ENCODE measurements at regions not wholly inside any gene's neighbourhood (a gene's known extent, or its start where the extent isn't known, plus 50 kb on each side); places are given as distances from the start of the nearest gene placed in this dataset.

DNA sequence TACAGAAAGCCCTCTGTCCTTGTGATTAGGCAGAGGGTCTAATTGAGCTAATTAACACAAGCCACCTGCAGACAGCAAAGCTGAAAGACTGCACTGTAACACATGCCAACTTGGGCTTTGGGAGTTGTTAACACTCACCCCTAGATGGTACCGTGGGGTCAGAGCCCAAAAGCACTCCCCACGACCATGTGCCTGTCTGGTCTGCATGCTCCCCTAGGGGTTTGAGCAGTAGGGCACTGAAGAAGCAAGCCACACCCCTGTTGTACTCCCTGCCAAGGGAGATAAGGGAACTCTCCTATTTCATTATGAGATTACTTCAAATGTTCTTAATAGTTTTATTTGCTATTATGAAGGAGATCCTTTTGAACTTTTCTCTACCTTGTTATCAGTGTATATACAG is 560.1 kb upstream of the FSHR start:
- TF ChIP-seq POLR2A (IDR thresholded peaks at IDR 0.05) (no peak), CTCF (IDR thresholded peaks at IDR 0.05) (no peak)
